Occipital lobe (tissue), 1 donor: ENCODE measurements at regions not wholly inside any gene's neighbourhood (a gene's known extent, or its start where the extent isn't known, plus 50 kb on each side); places are given as distances from the start of the nearest gene placed in this dataset.

ENCODE experiments used
- DNase-seq: peaks from one replicate; lab custom pipeline; 2025; lab: John Stamatoyannopoulos, UW

GRCh38 chr13:107864543-107865317, 350.6 kb downstream of the LIG4 start:
- no peak for DNase-seq

DNA sequence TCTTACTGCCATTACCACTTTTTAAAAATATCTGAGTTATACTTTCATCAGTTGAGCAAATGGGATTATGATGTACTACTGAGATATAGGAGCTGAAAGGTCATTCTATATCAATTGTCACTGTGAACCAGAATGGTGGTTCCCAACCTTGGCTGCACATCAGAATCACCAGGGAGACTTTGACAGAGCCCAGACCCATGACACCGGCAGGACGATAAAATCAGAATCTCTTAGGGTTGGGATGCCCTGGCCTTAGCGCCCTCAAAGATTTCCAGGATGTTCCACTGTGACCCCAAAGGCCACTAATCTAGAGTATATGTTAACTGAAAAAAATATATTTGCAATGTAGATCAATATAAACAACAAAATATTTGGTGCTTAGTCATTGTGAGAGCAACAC, 355.1 kb downstream of the LIG4 start:
- no peak for DNase-seq

GRCh38 chr13:107854880-107855279, 360.5 kb downstream of the LIG4 start:
- DNase-seq, result no peak

DNA sequence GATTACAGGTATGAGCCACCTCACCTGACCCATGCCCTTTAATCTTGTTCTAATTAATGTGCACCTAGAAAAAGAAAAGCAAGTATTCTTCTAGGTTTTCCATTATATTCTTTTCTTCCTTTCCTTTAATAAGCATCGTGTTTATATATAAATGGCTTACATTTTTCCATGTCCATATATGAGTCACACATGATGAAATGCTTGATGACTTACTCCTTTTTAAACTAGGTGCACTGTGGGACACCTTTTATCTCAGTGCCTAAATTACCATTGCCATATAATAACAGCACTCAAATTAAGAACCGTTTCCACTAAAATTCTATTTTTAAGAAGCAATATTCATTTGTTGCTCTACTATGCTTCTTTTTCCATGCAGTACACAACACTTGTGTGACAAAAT, 363.3 kb downstream of the LIG4 start:
- no peak for DNase-seq

- DNase-seq, result no peak
Measured at GRCh38 chr13:107851670-107852069, 363.7 kb downstream of the LIG4 start.

DNA sequence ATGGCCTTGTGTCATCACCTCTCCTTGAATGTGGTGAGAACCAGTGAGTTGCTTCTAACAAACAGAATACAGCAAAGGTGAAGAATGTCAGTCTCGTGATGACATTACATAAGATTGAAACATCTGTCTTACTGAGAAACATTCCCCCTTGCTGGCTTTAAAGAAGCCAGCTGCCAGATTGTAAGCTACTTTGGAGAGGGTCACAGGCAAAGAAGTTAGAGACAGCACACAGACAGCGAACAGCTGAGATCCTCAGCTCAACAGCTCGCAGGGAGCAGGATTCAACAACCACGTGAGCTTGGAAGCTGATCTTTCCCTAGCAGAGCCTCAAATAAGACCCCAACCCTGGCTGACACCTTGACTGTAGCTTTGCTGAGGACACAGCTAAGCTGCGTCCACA, 367.9 kb downstream of the LIG4 start:
- no peak for DNase-seq

GRCh38 chr13:107846642-107847041, 368.7 kb downstream of the LIG4 start:
- no peak for DNase-seq

DNA sequence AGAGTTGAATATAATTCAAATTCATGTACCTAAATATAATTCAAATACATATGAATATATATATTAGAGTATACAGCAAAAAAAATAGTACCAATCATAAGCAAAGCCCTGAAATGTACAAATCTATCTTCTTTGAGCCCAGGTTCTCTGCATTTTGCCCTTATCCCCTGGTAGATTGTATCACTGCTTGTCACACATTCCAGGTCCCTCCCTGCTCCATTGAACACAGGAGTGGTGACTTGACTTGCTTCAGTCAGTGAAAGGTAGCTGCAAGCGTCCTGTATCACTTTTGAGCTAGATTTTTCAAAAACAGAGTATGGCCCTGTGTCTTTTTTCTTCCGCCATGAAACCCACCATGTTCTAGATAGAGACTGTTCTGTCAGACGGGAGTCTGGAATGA, 369.4 kb downstream of the LIG4 start:
- no peak for DNase-seq

DNA sequence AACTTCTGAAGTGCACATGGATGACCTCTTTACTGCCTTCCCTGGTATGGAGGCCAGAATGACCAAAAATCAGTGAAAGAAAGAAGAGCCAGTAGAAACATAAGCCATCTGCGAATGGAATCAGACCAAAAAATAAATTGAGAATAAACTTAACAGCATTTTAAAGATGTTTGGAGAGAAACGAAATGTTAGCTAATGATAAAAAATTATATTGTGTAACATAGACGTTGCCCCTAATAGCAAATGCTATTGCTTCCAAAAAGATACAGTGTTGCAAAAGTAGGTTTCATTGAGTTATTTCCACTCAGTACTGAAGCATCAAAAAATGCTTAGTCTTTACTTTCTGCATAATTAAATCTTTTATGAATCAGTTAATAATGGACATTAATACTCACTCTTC, 371.7 kb downstream of the LIG4 start:
- DNase-seq, result no peak

GRCh38 chr13:107843281-107843680, 372.1 kb downstream of the LIG4 start:
- no peak for DNase-seq

DNA sequence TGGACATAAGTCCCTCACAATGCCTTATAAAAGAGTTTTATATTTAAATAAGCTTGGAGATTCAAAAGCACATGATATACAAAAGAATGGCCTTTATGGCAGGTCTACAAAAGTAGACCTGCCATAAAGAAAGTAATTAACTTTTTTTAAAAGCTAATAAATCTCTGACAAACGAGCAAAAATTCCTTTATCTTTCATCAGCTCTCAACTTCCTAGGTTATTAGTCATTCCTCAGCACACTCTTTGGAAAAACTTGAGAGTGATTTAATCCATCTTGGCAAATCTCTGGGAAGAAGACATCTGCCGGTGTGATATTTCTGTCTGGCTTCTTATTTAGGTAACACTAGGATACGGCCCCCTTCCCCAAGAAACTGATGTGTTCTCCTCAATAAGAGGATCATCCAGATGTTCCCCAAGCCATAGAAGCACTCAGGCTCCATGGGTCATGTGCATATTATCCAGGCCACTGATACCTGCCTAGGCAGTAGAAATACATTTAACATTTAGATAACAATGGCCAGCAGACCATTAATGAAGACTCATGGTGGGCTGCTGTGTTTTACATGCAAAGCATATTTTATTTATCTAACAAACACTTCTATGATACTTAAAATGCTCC, 372.7 kb downstream of the LIG4 start:
- DNase-seq, result no peak

DNA sequence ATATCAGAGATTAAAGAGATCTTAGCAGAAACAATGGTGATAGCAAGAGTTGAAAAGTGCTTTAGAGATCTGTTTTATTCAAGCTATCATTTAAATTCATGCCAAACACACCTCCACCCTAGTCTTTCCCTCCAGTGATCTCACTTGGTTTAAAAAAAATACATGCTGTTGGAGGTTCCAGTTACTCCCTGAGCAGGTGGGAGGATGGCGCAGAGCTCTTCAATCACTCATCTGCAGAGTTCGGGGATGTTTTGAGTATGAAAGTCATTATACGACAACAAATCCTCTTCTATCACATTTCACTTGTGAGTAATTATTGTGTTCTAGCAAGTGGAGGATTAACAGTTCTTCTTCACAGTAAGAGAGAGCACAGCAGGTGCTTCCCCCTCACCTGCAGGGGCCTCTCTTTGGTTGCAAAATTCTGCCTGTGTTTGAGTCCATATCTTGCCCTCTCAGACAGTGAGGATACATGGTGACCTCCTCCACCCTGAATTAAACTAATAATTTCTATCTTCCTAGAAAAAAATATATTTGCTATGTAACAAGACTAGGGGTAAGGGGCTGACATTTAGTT, 376.7 kb downstream of the LIG4 start:
- no peak for DNase-seq

DNA sequence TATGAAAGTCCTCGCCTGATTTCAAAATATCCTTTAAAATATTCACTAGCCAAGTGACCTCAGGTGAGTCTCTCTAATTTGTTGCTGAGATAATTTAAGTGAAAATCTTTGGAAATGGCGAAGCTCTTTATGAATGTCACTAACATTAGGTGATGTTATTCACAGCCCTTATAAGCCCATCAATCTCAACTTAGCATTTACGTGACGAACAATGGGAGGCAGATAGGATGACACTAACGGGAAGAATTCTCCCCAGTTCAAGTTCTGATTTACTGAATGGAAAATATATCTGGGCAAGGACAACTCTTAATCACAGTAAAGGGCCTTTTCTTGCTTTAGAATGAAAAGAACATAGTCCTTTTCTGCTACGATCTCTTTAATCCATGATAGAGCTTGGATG, 378.7 kb downstream of the LIG4 start:
- no peak for DNase-seq

- no peak for DNase-seq
Measured at GRCh38 chr13:107835339-107836018, 379.9 kb downstream of the LIG4 start.

DNA sequence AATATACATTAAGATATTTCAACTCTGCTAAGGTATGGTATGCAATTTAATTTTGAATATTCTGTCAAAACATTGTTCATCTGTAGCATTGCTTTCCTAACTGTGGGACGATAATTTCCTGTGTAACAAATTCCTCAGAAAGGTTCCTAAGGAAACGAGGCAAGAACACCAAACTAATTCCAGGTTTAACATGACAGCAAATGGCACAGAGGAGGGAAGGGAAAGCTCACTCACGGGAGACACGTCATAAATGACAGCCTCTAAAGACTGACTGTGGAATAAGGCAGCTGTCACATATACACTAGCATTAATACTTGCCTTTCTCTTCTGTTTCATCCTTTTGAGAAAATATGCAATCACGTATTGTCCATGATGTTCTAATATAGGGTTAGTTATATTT, 380.6 kb downstream of the LIG4 start:
- DNase-seq, result no peak

- DNase-seq, result no peak
Measured at GRCh38 chr13:107834281-107834680, 381.1 kb downstream of the LIG4 start.

DNA sequence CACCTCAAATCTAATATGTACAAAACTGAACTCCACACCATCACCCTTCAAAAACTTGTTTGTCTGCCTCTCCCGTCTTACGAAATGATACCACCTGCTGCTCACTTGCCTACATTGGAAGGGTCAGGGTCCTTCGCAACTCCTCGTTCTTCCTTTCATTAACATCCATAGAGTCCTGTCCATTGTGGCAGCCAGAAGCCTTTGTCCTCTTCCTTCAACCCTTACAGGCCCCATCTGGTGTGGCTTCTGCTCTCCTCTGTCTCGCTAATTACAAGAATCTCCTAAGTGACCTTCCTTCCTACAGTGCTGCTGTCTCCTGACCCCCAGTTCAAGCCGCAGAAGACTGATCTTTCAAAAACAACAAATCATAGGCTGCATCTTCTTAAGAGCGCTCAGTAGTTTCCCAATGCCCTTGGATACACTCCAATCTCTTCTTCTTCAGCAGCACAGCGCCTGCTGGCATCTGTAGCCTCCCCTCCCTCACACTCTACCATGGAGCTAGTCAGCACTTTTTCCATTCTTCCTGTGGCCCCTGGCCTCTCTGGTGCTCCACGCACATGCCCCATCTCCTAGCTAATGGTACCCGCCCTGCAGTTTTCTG, 382.7 kb downstream of the LIG4 start:
- no peak for DNase-seq

DNA sequence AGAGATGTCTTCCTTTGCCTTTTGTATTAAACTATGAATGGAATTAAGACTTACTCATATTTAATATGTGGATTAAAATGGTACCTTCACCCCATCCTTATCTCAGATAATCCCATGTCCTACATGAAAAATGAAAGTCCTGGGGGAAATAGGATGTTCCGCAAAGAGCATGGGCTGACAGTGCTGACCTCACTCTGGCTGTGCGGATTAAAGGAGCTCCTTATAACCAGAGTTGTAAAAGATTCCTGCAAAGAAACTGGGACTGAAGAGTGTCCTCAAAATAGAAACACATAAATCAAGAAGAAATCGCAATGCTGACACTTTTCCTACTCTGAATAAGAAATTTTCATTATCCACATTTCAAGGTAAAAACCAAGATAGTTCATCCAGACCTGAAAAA, 384.5 kb downstream of the LIG4 start:
- no peak for DNase-seq

GRCh38 chr13:107827840-107828549, 387.3 kb downstream of the LIG4 start:
- DNase-seq, result no peak

GRCh38 chr13:107824635-107825034, 390.7 kb downstream of the LIG4 start:
- DNase-seq, result no peak

- DNase-seq, result no peak
Measured at GRCh38 chr13:107822006-107822405, 393.3 kb downstream of the LIG4 start.
